ENCODE measurements at regions not wholly inside any gene's neighbourhood (a gene's known extent, or its start where the extent isn't known, plus 50 kb on each side); places are given as distances from the start of the nearest gene placed in this dataset.

GRCh38 chr6:102885165-102885564 lies 1491.7 kb downstream of the GRIK2 start:
- TF ChIP-seq GATA2 (IDR thresholded peaks at IDR 0.05; ENCODE audit: low read depth, low read length) (no peak), GATA3 (IDR thresholded peaks at IDR 0.05; ENCODE audit: low read depth, low read length) (no peak)

All from SH-SY5Y (cell line).